Right ventricle myocardium inferior (tissue), 1 donor: ENCODE measurements at regions not wholly inside any gene's neighbourhood (a gene's known extent, or its start where the extent isn't known, plus 50 kb on each side); places are given as distances from the start of the nearest gene placed in this dataset.

Source experiments
- ATAC-seq: fragments of 200-7000 bp; cut with Tn5 transposase; one replicate; pipeline ENCODE4 v1.9.1; 2020; ENCODE audit warnings: mild to moderate bottlenecking, moderate library complexity
- DNase-seq: peaks from one replicate; pipeline ENCODE4 v3.0.0; 2021; ENCODE audit errors: missing footprints
- intact Hi-C: fragments of 100-400 bp; cut with DNase I; formaldehyde crosslinking; loops from one replicate; pipeline ENCODE4 v1.11.0; 2022
- donor health status: DM: no; HTN: yes; CAD: no; lungs with severe emphysema.

- ATAC-seq (no peak), DNase-seq (no peak)
- intact Hi-C loops: no loop called here
These were observed 882.1 kb upstream of the NUDT12 start for GRCh38 chr5:104444656-104445055.

DNA sequence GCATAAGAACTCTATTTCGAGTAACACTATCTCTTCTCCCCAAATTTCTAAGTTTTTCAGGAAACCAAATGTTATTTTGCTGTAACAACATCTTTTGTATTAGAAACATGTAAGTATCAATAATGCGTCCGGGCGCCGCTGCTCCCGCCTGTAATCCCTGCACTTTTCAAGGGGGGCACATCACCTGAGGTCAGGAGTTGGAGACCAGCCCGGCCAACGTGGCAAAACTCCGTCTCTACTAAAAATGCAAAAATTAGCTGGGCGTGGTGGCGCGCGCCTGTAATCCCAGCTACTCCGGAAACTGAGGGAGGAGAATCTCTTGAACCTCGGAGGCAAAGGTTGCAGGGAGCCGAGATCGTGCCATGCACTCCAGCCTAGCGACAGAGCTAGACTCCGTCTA is 881.1 kb upstream of the NUDT12 start:
- intact Hi-C loops: no loop called here
- no peak for DNase-seq
- no peak for ATAC-seq

DNA sequence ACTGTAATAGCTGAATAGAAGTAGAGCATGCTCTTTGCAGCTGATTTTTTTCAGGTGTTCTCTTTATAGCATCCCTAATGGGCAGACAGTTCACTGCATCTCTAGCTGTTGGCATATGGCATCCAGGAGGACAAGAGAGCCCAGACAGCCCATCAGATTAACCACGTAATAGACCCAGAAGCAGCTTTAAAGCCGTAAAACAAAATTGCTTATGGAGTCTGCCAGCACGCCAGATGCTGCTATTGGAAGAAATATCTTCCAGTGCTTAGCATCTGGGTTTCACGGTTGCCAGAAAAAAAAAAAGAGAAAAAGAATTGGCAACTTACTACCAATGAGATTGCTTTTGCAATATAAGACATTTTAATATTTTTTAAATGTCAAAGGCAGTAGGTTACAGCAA is 869.4 kb upstream of the NUDT12 start:
- ATAC-seq (no peak), DNase-seq (no peak)
- intact Hi-C loops: no loop called here

GRCh38 chr5:104431002-104431620 is 868.5 kb upstream of the NUDT12 start:
- intact Hi-C loops: no loop called here
- no peak for ATAC-seq
- DNase-seq: no peak

DNA sequence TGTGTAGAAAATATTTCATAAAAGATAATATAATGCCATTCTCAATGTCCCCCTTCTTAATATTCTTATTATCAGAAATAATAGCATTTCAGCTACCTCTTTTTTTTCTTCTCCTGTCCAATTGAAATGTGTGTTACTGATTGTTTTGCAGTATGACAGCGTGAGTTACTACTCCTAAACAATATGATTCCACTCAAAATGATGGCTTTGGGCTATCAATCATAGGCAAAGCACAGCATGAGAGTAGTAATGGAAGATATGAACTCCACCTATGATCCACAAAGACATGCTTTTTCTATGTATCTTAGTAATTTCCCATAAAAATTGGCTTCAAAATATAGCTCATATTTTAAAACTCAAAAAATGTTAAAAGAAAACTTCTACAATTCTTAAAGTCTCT is 867.3 kb upstream of the NUDT12 start:
- ATAC-seq (no peak), DNase-seq (no peak)
- intact Hi-C loops: no loop called here

DNA sequence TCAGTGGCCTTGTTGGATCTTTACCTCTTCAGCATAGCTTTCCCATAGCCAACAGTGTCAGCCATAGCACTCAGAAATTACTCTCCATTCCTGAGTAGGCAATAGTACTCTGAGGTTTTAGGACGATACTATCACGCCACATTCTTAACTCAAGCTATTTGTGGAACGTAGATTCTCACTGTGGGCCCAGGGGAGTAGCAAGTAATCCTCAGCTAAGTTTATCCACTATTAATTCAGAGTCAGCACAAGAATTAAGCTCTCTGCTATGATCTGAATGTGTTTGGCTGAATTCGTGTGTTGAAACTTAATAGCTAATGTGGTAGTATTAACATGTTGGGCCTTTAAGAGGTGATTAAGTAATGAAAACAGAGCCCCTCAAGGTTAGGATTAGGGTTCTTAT is 858.8 kb upstream of the NUDT12 start:
- DNase-seq: no peak
- intact Hi-C loops: no loop called here
- no peak for ATAC-seq

- intact Hi-C loops: no loop called here
- ATAC-seq: no peak
These were observed 855.5 kb upstream of the NUDT12 start for GRCh38 chr5:104418056-104418455.

DNA sequence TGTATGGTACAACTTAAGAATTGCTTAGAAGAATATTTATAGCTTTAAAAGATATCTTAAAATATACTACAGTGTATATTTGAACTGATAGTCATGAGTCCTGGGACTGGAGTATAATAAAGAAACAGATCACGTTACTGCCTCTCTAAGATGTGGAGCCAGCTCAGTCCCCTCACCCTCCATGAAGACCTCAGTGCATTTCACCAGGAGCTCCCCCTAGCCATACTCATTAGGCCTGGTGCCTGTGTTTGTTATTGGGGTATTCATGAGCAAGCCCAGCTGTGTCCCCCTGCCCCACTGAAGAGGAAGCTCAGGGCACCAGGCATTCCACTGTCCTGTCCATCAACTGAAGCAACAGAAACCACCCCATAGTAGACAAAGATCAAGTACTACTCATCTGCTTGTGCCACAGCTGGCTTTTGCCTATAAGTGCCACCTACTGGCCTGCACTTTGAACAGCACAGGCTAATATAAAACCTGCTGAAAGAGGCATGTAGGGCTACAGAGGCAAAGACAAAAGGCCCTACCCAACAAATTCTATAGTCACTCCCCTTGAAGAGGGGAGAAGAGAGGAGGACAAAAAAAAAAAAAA is 850.2 kb upstream of the NUDT12 start:
- no peak for ATAC-seq
- DNase-seq: no peak
- intact Hi-C loops: no loop called here

More at GRCh38 chr5:104418056-104418455, 855.5 kb upstream of the NUDT12 start:
- DNase-seq: no peak

DNA sequence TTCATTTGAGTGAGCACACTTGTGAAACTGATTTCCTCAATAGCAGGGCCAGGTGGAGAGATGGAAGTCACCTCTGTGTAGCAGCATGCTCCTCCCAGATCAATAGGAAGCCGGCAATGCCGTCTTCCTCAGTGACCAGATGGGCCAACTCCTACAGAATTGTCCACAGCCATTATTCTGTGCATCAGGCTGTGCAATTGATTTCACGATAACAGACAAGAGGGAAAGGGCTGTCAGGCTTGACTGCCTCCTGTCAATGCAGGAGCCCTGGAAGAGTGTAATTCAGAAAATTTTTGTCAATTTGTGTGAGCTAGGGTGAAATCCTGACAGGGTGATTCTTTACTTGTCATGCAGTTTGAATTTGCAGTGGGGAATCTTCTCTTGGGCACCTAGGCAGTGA is 838.4 kb upstream of the NUDT12 start:
- ATAC-seq (no peak), DNase-seq (no peak)
- intact Hi-C loops: no loop called here

DNA sequence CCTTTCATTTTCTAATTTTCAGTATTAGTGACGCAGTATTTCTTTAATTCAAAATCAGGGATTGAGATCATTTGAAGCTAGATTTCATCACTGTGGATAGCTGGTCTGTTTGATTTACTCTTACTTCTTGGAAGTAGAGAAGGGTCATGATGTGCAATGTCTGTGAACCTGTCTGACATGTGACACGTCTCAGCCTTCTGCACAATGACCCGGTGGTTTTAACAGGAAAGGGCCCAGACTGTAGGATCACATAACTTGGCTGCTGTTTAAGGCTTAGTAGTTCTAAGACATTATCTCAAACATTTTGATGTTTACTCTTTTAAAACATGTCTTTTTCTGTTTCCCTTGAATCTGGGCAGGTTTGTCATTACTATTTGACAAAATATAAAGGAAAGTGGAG is 823.3 kb upstream of the NUDT12 start:
- DNase-seq (no peak), ATAC-seq (no peak)
- intact Hi-C loops: no loop called here

GRCh38 chr5:104375345-104375744 is 812.8 kb upstream of the NUDT12 start:
- intact Hi-C loops: no loop called here
- DNase-seq: no peak
- ATAC-seq: no peak

GRCh38 chr5:104372796-104373195 is 810.2 kb upstream of the NUDT12 start:
- DNase-seq (no peak), ATAC-seq (no peak)
- intact Hi-C loops: no loop called here

GRCh38 chr5:104372376-104372775 is 809.8 kb upstream of the NUDT12 start:
- intact Hi-C loops: no loop called here
- no peak for DNase-seq
- ATAC-seq: no peak

- ATAC-seq (no peak), DNase-seq (no peak)
- intact Hi-C loops: no loop called here
These were observed 807.9 kb upstream of the NUDT12 start for GRCh38 chr5:104370523-104370922.

DNA sequence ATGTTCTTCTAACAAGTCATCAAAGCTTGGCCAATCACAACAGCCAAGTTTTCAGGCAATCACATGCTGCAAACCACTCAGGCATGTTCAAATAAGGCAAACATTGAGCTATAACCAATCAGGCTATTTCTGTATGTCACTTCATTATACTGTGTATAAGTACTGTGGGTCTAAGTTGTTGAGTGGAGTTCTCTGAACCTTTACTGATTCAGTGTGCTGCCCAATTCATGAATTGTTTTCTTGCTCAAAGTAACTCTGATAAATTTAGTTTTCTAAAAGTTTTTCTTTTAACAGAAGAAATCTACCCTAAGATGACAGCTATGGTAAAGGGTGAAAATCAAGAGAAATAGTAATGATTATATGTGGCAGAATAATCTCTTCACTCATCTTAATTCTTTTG is 805.4 kb upstream of the NUDT12 start:
- no peak for ATAC-seq
- no peak for DNase-seq
- intact Hi-C loops: no loop called here

DNA sequence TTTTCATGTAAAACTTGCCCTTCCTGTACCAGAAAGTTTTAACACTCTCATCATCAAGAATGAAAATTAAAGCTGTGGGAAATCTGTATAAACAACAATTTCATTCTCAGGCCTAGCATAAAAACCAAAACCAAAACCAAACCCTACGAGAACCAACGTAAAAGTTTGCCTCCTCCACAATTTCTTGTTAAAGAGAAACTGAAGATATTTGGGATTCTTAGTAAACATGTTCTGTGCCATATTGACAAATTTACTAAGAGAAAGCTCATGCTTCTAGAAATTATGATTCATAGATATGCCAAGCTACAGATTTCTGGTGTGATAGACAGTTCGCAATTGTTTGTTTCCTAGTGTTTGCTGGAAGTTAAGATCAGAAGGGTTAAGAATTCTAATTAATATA is 801.0 kb upstream of the NUDT12 start:
- no peak for DNase-seq
- intact Hi-C loops: no loop called here
- ATAC-seq: no peak

DNA sequence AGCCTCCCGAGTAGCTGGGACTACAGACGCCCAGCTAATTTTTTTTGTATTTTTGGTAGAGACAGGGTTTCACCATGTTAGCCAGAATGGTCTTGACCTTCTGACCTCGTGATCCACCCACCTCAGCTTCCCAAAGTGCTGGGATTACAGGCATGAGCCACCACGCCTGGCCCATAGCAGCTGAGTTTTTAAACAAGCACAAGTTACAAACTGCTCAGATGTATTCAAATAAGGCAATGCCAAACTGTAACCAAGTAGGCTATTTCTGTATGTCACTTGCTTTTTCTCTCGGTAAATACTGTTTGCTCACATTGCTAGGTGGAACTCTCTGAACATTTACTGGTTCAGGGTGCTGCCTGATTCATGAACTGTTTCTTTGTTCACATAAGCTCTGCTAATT is 799.3 kb upstream of the NUDT12 start:
- ATAC-seq: no peak
- DNase-seq: no peak
- intact Hi-C loops: no loop called here

DNA sequence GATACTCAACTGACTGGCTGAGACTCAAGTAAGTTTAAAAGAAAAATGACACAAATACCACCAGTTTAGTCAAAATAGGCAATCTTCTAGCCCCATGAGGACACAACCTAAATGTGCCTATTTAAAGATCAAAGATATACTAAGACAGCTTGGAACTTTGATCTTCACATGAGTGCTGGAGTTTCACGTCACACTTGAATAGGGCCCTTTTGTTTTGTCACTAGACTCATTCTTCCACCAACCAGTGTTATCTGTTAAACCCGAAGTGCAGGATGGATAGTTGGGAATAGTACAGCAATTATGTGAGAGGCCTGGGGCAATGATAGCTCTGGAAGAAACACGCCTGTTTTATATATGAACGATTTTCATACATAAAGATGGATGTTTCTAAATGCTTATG is 792.8 kb upstream of the NUDT12 start:
- ATAC-seq (no peak), DNase-seq (no peak)
- intact Hi-C loops: no loop called here

GRCh38 chr5:104353371-104353770 is 790.8 kb upstream of the NUDT12 start:
- ATAC-seq: no peak
- intact Hi-C loops: no loop called here
- no peak for DNase-seq

GRCh38 chr5:104352954-104353353 is 790.4 kb upstream of the NUDT12 start:
- ATAC-seq (no peak), DNase-seq (no peak)
- intact Hi-C loops: no loop called here

DNA sequence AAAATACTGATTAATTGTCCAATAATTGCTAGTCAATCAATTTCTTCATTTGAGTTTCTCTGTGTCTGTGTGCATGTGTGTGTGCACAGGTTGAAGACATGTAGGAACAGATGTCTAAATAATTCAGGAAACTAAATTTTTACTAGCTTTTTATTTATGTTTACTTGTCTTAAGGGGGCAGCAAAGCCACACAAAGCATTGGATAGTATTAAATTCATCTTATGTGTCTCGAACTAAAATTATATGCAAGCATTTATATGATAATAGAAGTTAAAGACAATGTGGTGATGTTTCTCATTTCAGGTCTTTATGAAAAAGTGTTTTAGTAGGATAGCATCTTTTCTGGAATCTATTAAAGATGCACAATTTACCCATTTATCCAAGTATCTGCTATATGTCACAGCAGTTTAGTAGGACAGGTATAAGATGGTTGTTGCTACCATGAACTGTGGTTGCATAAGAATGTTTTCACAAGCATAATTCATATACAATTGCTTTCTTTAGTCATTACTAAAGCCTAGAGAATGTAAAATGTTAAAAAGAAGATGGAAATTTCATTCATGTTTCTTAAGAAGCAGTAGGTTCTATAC is 784.6 kb upstream of the NUDT12 start:
- intact Hi-C loops: no loop called here
- DNase-seq: no peak
- ATAC-seq: no peak
